Chondrocyte (in vitro differentiated cells): ENCODE measurements at regions not wholly inside any gene's neighbourhood (a gene's known extent, or its start where the extent isn't known, plus 50 kb on each side); places are given as distances from the start of the nearest gene placed in this dataset.

Experiments
- DNase-seq: peaks from one replicate; pipeline ENCODE4 v3.0.0; 2021; ENCODE audit warnings: mixed read lengths, low spot score
- H3K27ac Mint-ChIP-seq: one replicate; pipeline ENCODE4 v1.8.0; 2021; ENCODE audit warnings: mild to moderate bottlenecking, moderate library complexity, mixed read lengths; ENCODE audit not compliant: unreplicated experiment
- H3K27me3 Mint-ChIP-seq: 2 replicates; pipeline ENCODE4 v1.8.0; 2021; ENCODE audit warnings: low read depth, mixed read lengths
- H3K36me3 Mint-ChIP-seq: 2 replicates; pipeline ENCODE4 v1.8.0; 2021; ENCODE audit warnings: low read depth, mixed read lengths
- H3K4me1 Mint-ChIP-seq: 2 replicates; pipeline ENCODE4 v1.8.0; 2021; ENCODE audit warnings: low read depth, mild to moderate bottlenecking, mixed read lengths
- H3K4me3 Mint-ChIP-seq: one replicate; pipeline ENCODE4 v1.8.0; 2021; ENCODE audit warnings: mild to moderate bottlenecking, moderate library complexity, mixed read lengths; ENCODE audit not compliant: unreplicated experiment
- H3K9me3 Mint-ChIP-seq: 2 replicates; pipeline ENCODE4 v1.8.0; 2021; ENCODE audit warnings: low read depth, mixed read lengths
- CTCF ChIP-seq: fragments of 200-600 bp; sonication (generic); IDR thresholded peaks from 2 replicates; pipeline ENCODE4 v1.5.0; 2021; ENCODE audit warnings: antibody characterized with exemption, mild to moderate bottlenecking, moderate library complexity

DNA sequence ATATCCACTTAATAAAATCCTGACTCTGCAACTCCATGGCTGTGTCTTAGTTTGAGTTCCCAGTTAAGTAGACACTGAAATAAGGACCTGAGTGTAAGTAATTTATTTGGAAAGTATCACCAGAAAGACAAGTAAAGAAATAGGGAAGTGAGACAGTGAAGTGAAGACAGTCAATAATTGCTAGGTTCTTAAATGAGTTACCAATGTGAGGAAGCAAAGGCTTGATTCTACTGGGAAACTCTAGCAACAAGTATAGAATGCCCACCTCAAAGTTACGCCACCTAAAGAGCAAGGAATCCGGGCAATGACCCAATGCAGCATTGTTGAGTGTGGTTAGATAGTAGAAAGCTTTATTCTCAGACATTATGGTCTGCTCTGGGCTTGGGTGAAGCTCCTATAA is 383.9 kb downstream of the TLR4 start:
- Mint-ChIP-seq H3K4me1 (no peaks in the 10 kb centered on the region), H3K36me3 (no peaks in the 10 kb centered on the region), H3K27ac (no peak overlapping the region), H3K9me3 (peaks cover 1% of the 10 kb centered on the region), H3K4me3 (no peak overlapping the region), H3K27me3 (no peaks in the 10 kb centered on the region)
- DNase-seq: no peak
- no peak for TF ChIP-seq CTCF

DNA sequence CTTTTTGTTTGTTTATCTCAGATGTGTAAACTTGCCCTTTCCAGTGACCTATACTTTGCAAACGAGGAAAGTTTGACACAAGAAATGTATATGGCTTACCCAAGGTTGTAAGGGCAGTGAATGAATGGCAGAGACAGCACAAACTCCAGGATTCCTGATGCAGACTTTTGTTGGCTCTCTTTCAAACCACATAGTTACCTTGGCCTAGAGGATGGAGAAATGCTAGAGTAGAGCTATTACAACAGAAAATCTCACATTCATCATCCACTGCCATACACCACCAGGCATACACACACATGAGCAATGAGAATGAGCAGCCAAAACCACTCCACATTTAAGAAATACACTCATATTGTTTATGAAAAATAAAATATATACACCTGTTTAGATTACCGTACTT is 387.0 kb downstream of the TLR4 start:
- no peak overlapping the region for H3K27ac Mint-ChIP-seq
- no peaks in the 10 kb centered on the region for H3K9me3 Mint-ChIP-seq
- no peaks in the 10 kb centered on the region for H3K4me1 Mint-ChIP-seq
- no peak overlapping the region for H3K4me3 Mint-ChIP-seq
- DNase-seq: no peak
- no peaks in the 10 kb centered on the region for H3K27me3 Mint-ChIP-seq
- no peaks in the 10 kb centered on the region for H3K36me3 Mint-ChIP-seq
- TF ChIP-seq CTCF: no peak

DNA sequence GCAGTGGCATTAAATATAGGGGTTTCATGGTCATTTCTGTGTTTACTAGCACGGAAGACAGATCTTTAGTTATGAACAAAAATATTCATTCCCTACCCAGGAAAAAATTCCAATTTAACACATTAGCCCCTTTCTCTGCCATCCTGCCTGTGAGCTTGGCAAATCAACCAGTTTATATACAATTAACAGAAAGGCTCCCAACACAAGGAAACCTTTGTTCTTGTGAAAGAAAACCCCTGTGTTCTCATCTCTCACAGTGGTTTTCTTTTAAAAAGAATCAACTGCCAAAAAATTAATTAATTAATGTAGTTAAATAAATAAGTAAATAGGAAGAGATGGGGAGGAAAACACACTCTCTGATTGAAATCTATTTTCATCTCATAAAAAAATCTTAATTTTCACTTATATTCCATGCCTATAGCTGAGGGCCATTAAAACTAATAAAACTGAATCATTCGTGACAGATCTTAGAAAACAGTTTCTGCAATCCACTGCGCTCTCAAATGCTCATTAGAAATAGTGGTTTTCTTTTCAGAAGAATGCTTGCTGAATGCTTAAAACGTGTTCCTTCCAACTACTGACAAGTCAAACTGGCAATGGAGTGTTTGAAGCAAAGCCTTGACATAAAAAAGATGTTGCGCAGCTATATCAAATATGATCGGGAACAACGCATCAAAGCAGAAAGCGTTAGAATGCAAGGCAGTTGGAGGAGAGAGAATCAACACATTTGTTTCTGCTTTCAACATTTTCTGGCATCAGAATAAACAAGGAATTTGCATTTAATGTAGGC is 387.7 kb downstream of the TLR4 start:
- TF ChIP-seq CTCF: no peak
- Mint-ChIP-seq H3K4me3 (no peak overlapping the region), H3K27me3 (no peaks in the 10 kb centered on the region), H3K27ac (no peak overlapping the region), H3K4me1 (no peaks in the 10 kb centered on the region), H3K9me3 (no peaks in the 10 kb centered on the region), H3K36me3 (no peaks in the 10 kb centered on the region)
- no peak for DNase-seq

- H3K4me3 Mint-ChIP-seq: no peak overlapping the region
- H3K27ac Mint-ChIP-seq: no peak overlapping the region
- H3K9me3 Mint-ChIP-seq: no peaks in the 10 kb centered on the region
- no peaks in the 10 kb centered on the region for H3K36me3 Mint-ChIP-seq
- H3K27me3 Mint-ChIP-seq: no peaks in the 10 kb centered on the region
- no peak for DNase-seq
- no peaks in the 10 kb centered on the region for H3K4me1 Mint-ChIP-seq
- TF ChIP-seq CTCF: no peak
Observed at GRCh38 chr9:118094387-118094786, 390.2 kb downstream of the TLR4 start.

DNA sequence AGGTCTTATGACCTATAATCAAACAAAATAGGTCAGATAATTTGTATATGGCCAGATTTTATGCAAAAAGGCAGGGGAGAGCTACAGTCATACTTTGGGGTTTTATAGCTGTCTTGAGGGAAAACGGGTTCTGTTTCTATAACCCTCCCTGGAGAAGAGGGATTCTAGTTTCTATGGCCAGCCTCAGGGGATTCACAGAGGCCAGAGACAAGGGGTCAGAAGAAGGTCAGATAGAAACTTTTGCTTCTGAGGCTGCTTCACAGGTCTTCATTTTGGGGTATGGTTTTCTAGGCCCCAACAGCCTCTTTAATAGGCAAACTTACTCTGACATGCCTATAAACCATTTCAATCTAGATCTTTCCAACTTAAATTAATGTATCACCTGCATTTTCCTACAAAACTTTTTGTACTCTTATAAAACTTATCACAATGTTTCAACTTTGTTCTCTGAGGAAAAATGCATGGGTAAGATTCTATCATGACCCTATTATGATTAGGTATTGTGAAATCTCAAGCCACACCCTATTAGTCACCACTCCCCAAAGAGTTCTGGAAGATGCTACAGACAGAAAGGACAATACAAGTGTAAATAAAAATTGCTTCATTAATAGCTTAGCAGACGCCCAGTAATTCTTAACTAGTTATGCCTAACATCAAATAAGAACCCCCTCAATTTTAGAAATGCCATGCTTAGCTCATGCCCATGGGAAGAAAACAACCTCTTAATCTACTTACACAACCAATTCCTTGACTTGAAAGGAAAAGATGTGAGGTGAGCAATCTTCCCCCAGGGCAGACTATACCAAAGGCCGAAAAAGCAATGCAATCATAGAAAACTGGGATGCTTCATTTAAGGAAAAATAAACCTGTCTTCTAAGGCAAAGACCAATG is 396.6 kb downstream of the TLR4 start:
- H3K27me3 Mint-ChIP-seq: no peaks in the 10 kb centered on the region
- H3K36me3 Mint-ChIP-seq: no peaks in the 10 kb centered on the region
- no peak overlapping the region for H3K27ac Mint-ChIP-seq
- TF ChIP-seq CTCF: no peak
- H3K4me1 Mint-ChIP-seq: no peaks in the 10 kb centered on the region
- H3K9me3 Mint-ChIP-seq: no peaks in the 10 kb centered on the region
- no peak for DNase-seq
- no peak overlapping the region for H3K4me3 Mint-ChIP-seq
